OCI-LY1 (cell line): ENCODE measurements at regions not wholly inside any gene's neighbourhood (a gene's known extent, or its start where the extent isn't known, plus 50 kb on each side); places are given as distances from the start of the nearest gene placed in this dataset.
"Not testable (repeated sequence)": the region's sequence is repeated elsewhere in the genome, so short reads cannot be mapped to it uniquely, and the experiment has no call there.

Source experiments
- H2AFZ ChIP-seq: fragments of 200-600 bp; sonication (generic), shearing (Covaris generic); 2 replicates; pipeline ENCODE4 v1.6.0; 2014; ENCODE audit warnings: antibody characterized with exemption, mild to moderate bottlenecking, low read length
- H3F3A ChIP-seq: fragments of 200-600 bp; sonication (generic), shearing (Covaris generic); 2 replicates; pipeline ENCODE4 v1.6.0; 2014; ENCODE audit warnings: mild to moderate bottlenecking, antibody characterized with exemption, low read length, moderate library complexity; ENCODE audit not compliant: insufficient read depth
- H3K27ac ChIP-seq: fragments of 200-600 bp; sonication (generic); 2 replicates; pipeline ENCODE4 v1.5.1; 2014; ENCODE audit warnings: low read length, mixed run types, mild to moderate bottlenecking, low read depth; ENCODE audit not compliant: poor library complexity, severe bottlenecking
- H3K27me3 ChIP-seq: fragments of 200-600 bp; sonication (generic); 2 replicates; pipeline ENCODE4 v1.6.0; 2014; ENCODE audit warnings: antibody characterized with exemption, mild to moderate bottlenecking, low read length, moderate library complexity; ENCODE audit not compliant: insufficient read depth
- H3K36me3 ChIP-seq: fragments of 200-600 bp; sonication (generic); 2 replicates; pipeline ENCODE4 v1.6.1; 2014; ENCODE audit warnings: mild to moderate bottlenecking, antibody characterized with exemption, low read length, moderate library complexity, mixed read lengths; ENCODE audit not compliant: insufficient read depth
- H3K4me1 ChIP-seq: fragments of 200-600 bp; sonication (generic); 2 replicates; pipeline ENCODE4 v1.5.1; 2014; ENCODE audit warnings: mild to moderate bottlenecking, low read length, moderate library complexity; ENCODE audit not compliant: insufficient read depth, severe bottlenecking
- H3K4me2 ChIP-seq: fragments of 200-600 bp; sonication (generic), shearing (Covaris generic); 2 replicates; pipeline ENCODE4 v1.6.1; 2014; ENCODE audit warnings: low read length
- H3K4me3 ChIP-seq: fragments of 200-600 bp; sonication (generic); 2 replicates; pipeline ENCODE4 v1.5.1; 2014; ENCODE audit warnings: low read length, low read depth, mild to moderate bottlenecking, mixed read lengths; ENCODE audit not compliant: poor library complexity, severe bottlenecking
- H3K79me2 ChIP-seq: fragments of 200-600 bp; shearing (Covaris generic); 2 replicates; pipeline ENCODE4 v1.6.1; 2016; ENCODE audit warnings: mixed run types, low read length, mixed read lengths; ENCODE audit not compliant: insufficient read depth
- H3K9ac ChIP-seq: fragments of 200-600 bp; sonication (generic), shearing (Covaris generic); 2 replicates; pipeline ENCODE4 v1.6.1; 2014; ENCODE audit warnings: mild to moderate bottlenecking, low read length, mixed read lengths
- H3K9me2 ChIP-seq: fragments of 200-600 bp; sonication (generic), shearing (Covaris generic); 2 replicates; pipeline ENCODE4 v1.6.1; 2014; ENCODE audit warnings: low read depth, mild to moderate bottlenecking, low read length, mixed read lengths
- H3K9me3 ChIP-seq: fragments of 200-600 bp; shearing (Covaris generic); 2 replicates; pipeline ENCODE4 v1.6.1; 2014; ENCODE audit warnings: low read length, mixed read lengths
- H4K20me1 ChIP-seq: fragments of 200-600 bp; sonication (generic), shearing (Covaris generic); 2 replicates; pipeline ENCODE4 v1.6.0; 2016; ENCODE audit warnings: mild to moderate bottlenecking, low read length; ENCODE audit not compliant: insufficient read depth
- CTCF ChIP-seq: fragments of 200-600 bp; sonication (generic), shearing (Covaris generic); IDR thresholded peaks from 2 replicates; pipeline ENCODE4 v1.5.1; 2017; ENCODE audit warnings: mild to moderate bottlenecking, antibody characterized with exemption, low read length, moderate library complexity, mixed read lengths
- EZH2 ChIP-seq: fragments of 200-600 bp; sonication (generic), shearing (Covaris generic); IDR thresholded peaks from 2 replicates; pipeline ENCODE4 v1.8.0; 2017; ENCODE audit warnings: borderline replicate concordance, mixed run types, mild to moderate bottlenecking, antibody characterized with exemption, low read length, moderate library complexity, mixed read lengths

GRCh38 chr16:22653876-22654275, 143.2 kb downstream of the NPIPB5 start:
- H3K27ac ChIP-seq: no peak overlapping the region
- no peaks in the 10 kb centered on the region for H3K4me1 ChIP-seq
- no peaks in the 10 kb centered on the region for H3K9me3 ChIP-seq
- TF ChIP-seq CTCF: no peak
- TF ChIP-seq EZH2: no peak
- H4K20me1 ChIP-seq: no peaks in the 10 kb centered on the region
- no peak overlapping the region for H2AFZ ChIP-seq
- H3K79me2 ChIP-seq: no peaks in the 10 kb centered on the region
- H3K9ac ChIP-seq: no peak overlapping the region
- no peaks in the 10 kb centered on the region for H3F3A ChIP-seq
- peaks cover 4% of the 10 kb centered on the region; the same call in 1 of the 2 replicates for H3K27me3 ChIP-seq
- no peaks in the 10 kb centered on the region for H3K36me3 ChIP-seq
- H3K4me3 ChIP-seq: no peak overlapping the region
- H3K9me2 ChIP-seq: peaks cover 5% of the 10 kb centered on the region; the same call in 1 of the 2 replicates
- no peak overlapping the region for H3K4me2 ChIP-seq

- not testable (repeated sequence) for H3K9me3 ChIP-seq, H3K9me2 ChIP-seq, H3K27ac ChIP-seq, H3K4me2 ChIP-seq, H3K4me3 ChIP-seq, H2AFZ ChIP-seq, H3K4me1 ChIP-seq, H3K9ac ChIP-seq, H3K36me3 ChIP-seq, H3K27me3 ChIP-seq, H3F3A ChIP-seq, H3K79me2 ChIP-seq, H4K20me1 ChIP-seq
Observed at GRCh38 chr16:22656573-22656972, 145.9 kb downstream of the NPIPB5 start.

GRCh38 chr16:22659933-22660332, 149.2 kb downstream of the NPIPB5 start:
- H3K9me2 ChIP-seq: no peaks in the 10 kb centered on the region
- no peak overlapping the region for H3K4me2 ChIP-seq
- H2AFZ ChIP-seq: no peak overlapping the region
- H3F3A ChIP-seq: no peaks in the 10 kb centered on the region
- no peaks in the 10 kb centered on the region for H4K20me1 ChIP-seq
- no peaks in the 10 kb centered on the region; the same call in 1 of the 2 replicates for H3K27me3 ChIP-seq
- no peaks in the 10 kb centered on the region for H3K4me1 ChIP-seq
- H3K4me3 ChIP-seq: no peak overlapping the region
- no peak for TF ChIP-seq EZH2
- TF ChIP-seq CTCF: no peak
- no peaks in the 10 kb centered on the region; the same call in 1 of the 2 replicates for H3K9me3 ChIP-seq
- H3K79me2 ChIP-seq: no peaks in the 10 kb centered on the region
- H3K27ac ChIP-seq: no peak overlapping the region
- H3K36me3 ChIP-seq: no peaks in the 10 kb centered on the region
- H3K9ac ChIP-seq: no peak overlapping the region

- no peaks in the 10 kb centered on the region for H3F3A ChIP-seq
- no peaks in the 10 kb centered on the region for H3K36me3 ChIP-seq
- H3K4me2 ChIP-seq: no peak overlapping the region
- no peak overlapping the region for H3K27ac ChIP-seq
- H3K4me1 ChIP-seq: no peaks in the 10 kb centered on the region
- H2AFZ ChIP-seq: no peak overlapping the region
- no peaks in the 10 kb centered on the region; the same call in 1 of the 2 replicates for H3K27me3 ChIP-seq
- no peaks in the 10 kb centered on the region for H4K20me1 ChIP-seq
- no peak overlapping the region for H3K4me3 ChIP-seq
- no peaks in the 10 kb centered on the region; the same call in 1 of the 2 replicates for H3K9me3 ChIP-seq
- no peaks in the 10 kb centered on the region for H3K9me2 ChIP-seq
- H3K9ac ChIP-seq: no peak overlapping the region
- no peaks in the 10 kb centered on the region for H3K79me2 ChIP-seq
- no peak for TF ChIP-seq CTCF
- TF ChIP-seq EZH2: no peak
Observed at GRCh38 chr16:22660441-22661160, 149.9 kb downstream of the NPIPB5 start.
